Panc1 (cell line): ENCODE measurements at regions not wholly inside any gene's neighbourhood (a gene's known extent, or its start where the extent isn't known, plus 50 kb on each side); places are given as distances from the start of the nearest gene placed in this dataset.

Source experiments
- CTCF ChIP-seq: fragments of 450-650 bp; IDR thresholded peaks from 2 replicates; pipeline ENCODE4 v1.5.1; 2017; ENCODE audit warnings: mild to moderate bottlenecking
- POLR2AphosphoS5 ChIP-seq: IDR thresholded peaks from 2 replicates; pipeline ENCODE4 v1.6.1; 2012; ENCODE audit warnings: mild to moderate bottlenecking, low read depth, low read length, moderate library complexity

GRCh38 chr1:226800763-226801380 is 61.8 kb upstream of the ITPKB start:
- no peak for TF ChIP-seq POLR2AphosphoS5
- TF ChIP-seq CTCF, result no peak
